A549 (cell line): ENCODE measurements at regions not wholly inside any gene's neighbourhood (a gene's known extent, or its start where the extent isn't known, plus 50 kb on each side); places are given as distances from the start of the nearest gene placed in this dataset.

Experiments used
- BHLHE40 ChIP-seq: IDR thresholded peaks from 2 replicates; pipeline ENCODE4 v1.6.1; 2012; ENCODE audit warnings: low read depth, low read length, inconsistent platforms
- CHD2 ChIP-seq: fragments of 150-350 bp; IDR thresholded peaks from 2 replicates; pipeline ENCODE4 v1.6.1; 2014; ENCODE audit warnings: low read length; ENCODE audit not compliant: partially characterized antibody
- JUNB ChIP-seq: fragments of >200 bp; sonication (Bioruptor Twin); formaldehyde crosslinking; IDR thresholded peaks from 2 replicates; pipeline ENCODE4 v1.6.1; 2016
- KDM1A ChIP-seq: fragments of 200-600 bp; sonication (generic); IDR thresholded peaks from 2 replicates; pipeline ENCODE4 v1.6.1; 2016; ENCODE audit warnings: low read depth, mild to moderate bottlenecking
- TF ChIP-seq, protein P1 (sequence below): fragments of 450-650 bp; IDR thresholded peaks from 2 replicates; pipeline ENCODE4 v1.6.1; 2014; ENCODE audit warnings: antibody characterized with exemption

DNA sequence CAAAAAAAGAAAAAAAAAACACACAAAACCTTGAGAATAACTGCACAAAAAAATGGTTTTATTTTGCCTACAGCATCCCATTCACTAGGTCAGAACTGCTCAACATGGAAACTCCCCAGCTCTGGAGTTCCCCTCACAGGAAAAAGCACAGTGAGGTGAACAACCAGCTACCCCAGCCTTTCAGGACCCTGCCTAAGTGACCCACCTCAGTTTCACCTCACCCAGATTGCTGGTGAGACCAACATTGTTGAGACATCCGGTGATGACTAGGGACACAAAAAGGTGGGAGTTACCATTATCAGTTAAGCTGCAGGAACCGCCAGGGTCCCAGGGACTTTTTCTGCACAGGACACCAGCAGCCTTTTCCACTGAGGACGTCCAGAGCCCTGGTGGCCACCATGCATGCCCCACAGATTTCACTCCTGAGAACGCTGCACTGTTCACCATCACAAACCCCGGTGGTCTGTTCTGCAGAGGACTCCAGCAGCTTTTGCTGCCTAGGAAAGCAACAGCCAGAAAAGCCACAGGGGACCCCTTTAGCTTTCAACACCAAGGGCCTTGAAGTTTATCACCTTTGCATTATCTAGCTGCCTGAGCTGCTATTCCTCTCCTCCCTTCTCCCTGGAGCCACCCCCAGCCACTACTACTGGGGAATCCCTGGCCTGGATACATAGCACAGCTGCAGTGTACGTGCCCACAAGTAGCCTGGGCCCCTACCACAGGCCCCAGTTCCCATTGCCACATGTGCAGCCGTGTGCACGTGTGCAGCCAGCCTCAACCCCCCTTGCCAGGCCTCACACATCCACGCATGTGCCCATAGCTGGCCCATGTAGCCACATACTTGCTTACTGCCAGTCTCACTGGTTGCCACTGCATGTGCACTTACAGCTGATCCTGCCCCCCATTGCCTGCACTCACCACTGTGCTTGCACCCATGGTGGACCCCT is 62.5 kb upstream of the FAR2 start:
- TF ChIP-seq KDM1A: no peak
- TF ChIP-seq JUNB: no peak
- TF ChIP-seq, protein P1, sequence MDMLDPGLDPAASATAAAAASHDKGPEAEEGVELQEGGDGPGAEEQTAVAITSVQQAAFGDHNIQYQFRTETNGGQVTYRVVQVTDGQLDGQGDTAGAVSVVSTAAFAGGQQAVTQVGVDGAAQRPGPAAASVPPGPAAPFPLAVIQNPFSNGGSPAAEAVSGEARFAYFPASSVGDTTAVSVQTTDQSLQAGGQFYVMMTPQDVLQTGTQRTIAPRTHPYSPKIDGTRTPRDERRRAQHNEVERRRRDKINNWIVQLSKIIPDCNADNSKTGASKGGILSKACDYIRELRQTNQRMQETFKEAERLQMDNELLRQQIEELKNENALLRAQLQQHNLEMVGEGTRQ: no peak
- no peak for TF ChIP-seq CHD2
- TF ChIP-seq BHLHE40: no peak
